NT2/D1 (cell line): ENCODE measurements at regions not wholly inside any gene's neighbourhood (a gene's known extent, or its start where the extent isn't known, plus 50 kb on each side); places are given as distances from the start of the nearest gene placed in this dataset.

Source experiments
- DNase-seq: peaks from one replicate; pipeline ENCODE4 v3.0.0-alpha.2; 2011; ENCODE audit warnings: low read depth, low spot score
- H3K27me3 ChIP-seq: 2 replicates; pipeline ENCODE4 v1.6.0; 2011; ENCODE audit warnings: mild to moderate bottlenecking; ENCODE audit not compliant: insufficient read length, insufficient read depth
- H3K36me3 ChIP-seq: 2 replicates; pipeline ENCODE4 v1.6.1; 2011; ENCODE audit warnings: mild to moderate bottlenecking, low read length, mixed read lengths; ENCODE audit not compliant: insufficient read depth, insufficient read length
- H3K4me1 ChIP-seq: 2 replicates; pipeline ENCODE4 v1.5.1; 2011; ENCODE audit not compliant: insufficient read depth, insufficient read length
- H3K4me3 ChIP-seq: 2 replicates; pipeline ENCODE4 v1.5.1; 2011; ENCODE audit warnings: low read depth; ENCODE audit not compliant: insufficient read length
- H3K9ac ChIP-seq: 2 replicates; pipeline ENCODE4 v1.6.0; 2011; ENCODE audit warnings: low read depth; ENCODE audit not compliant: insufficient read length
- H3K9me3 ChIP-seq: 2 replicates; pipeline ENCODE4 v1.5.1; 2011; ENCODE audit warnings: mild to moderate bottlenecking, low read length; ENCODE audit not compliant: insufficient read depth
- SUZ12 ChIP-seq: IDR thresholded peaks from 2 replicates; pipeline ENCODE4 v1.6.1; 2011; ENCODE audit not compliant: insufficient read length, insufficient read depth; ENCODE audit errors: extremely low read depth
- YY1 ChIP-seq: IDR thresholded peaks from 2 replicates; pipeline ENCODE4 v1.6.1; 2011; ENCODE audit not compliant: insufficient read length, insufficient read depth
- ZNF274 ChIP-seq: IDR thresholded peaks from 2 replicates; pipeline ENCODE4 v1.6.1; 2011; ENCODE audit warnings: mild to moderate bottlenecking, low read depth, low read length

DNA sequence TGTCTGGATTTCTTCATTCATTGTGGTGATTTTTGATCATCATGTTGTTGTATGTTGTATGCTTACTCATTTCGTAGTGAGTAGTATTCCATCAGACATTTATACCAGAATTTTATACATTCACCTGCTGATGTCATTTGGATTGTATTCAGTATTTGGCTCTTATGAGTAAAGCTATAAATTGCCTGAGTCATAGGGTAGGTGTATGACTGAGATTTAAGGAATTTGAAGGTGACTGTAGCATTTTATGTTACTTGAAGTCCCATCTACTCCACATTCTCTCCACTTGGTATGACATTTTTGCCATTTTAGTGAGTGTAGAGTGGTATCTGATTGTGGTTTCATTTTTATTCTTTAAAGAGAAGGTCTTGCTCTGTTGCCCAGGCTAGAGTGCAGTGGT, 548.2 kb downstream of the TBC1D22A start:
- Histone ChIP-seq H3K4me1 (peaks cover 2% of the 10 kb centered on the region), H3K27me3 (no peaks in the 10 kb centered on the region), H3K36me3 (no peaks in the 10 kb centered on the region), H3K9me3 (no peaks in the 10 kb centered on the region), H3K4me3 (no peak overlapping the region), H3K9ac (no peak overlapping the region)
- no peak for DNase-seq
- TF ChIP-seq SUZ12 (no peak), YY1 (no peak), ZNF274 (no peak)

DNA sequence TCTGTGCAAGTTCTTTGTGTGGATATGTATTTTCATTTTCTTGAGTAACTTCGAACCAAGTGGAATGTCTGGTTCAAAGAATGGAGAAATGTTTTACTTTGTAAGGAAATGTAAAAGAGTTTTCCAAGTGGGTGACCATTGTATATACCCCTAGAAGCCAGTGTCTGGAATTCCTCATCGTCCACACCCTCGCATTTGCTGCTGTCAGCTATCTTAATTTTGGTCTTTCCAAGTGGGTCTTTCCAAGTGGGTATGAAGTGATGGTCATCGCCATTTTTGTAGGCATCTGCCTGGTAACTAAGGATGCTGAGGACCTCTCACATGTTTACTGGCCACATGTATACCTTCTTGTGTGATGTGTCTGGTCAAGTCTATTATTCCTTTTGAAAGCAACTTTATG, 547.5 kb downstream of the TBC1D22A start:
- Histone ChIP-seq H3K4me1 (peaks cover 2% of the 10 kb centered on the region), H3K9ac (no peak overlapping the region), H3K4me3 (no peak overlapping the region), H3K36me3 (no peaks in the 10 kb centered on the region), H3K27me3 (no peaks in the 10 kb centered on the region), H3K9me3 (no peaks in the 10 kb centered on the region)
- no peak for DNase-seq
- no peak for TF ChIP-seq YY1
- no peak for TF ChIP-seq SUZ12
- no peak for TF ChIP-seq ZNF274

DNA sequence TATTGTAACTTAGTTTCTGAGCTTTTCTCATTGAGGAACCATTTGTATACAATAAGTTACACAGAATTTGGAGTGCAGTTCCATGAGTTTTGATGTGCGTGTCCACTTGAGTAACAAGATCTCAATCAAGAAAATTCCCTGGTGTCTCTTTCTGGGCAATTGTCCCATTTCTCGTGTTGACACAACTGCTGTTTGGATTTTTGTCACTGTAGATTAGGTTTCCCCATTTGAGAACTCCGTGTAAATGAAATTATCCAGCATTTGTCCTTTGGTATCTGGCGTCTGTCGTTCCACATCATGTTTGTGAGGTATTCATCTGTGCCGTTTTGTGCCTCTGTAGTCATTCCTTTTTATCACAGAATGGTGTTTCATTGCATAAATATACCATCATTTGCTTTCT, 547.0 kb downstream of the TBC1D22A start:
- Histone ChIP-seq H3K9ac (no peak overlapping the region), H3K4me3 (no peak overlapping the region), H3K36me3 (no peaks in the 10 kb centered on the region), H3K27me3 (no peaks in the 10 kb centered on the region), H3K4me1 (peaks cover 2% of the 10 kb centered on the region), H3K9me3 (no peaks in the 10 kb centered on the region)
- TF ChIP-seq ZNF274 (no peak), YY1 (no peak), SUZ12 (no peak)
- no peak for DNase-seq

DNA sequence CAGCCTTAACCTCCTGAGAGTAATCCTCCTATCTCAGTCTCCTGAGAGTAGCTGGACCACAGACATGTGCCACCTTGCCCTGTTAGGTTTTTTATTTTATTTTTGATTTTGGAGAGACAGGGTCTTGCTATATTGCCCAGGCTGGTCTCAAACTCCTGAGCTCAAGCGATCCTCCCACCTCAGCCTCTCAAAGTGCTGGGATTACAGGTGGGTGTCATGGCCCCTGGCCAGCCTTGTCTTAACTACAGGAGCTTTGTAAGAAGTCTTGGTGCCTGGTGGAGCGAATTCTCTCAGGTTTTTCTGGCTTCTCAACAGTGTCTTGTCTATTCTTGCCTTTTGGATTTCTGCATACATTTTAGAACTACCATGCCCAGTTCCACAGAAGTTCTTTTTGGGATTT, 546.4 kb downstream of the TBC1D22A start:
- peaks cover 2% of the 10 kb centered on the region for H3K4me1 ChIP-seq
- H3K36me3 ChIP-seq = no peaks in the 10 kb centered on the region
- no peak overlapping the region for H3K9ac ChIP-seq
- H3K27me3 ChIP-seq = no peaks in the 10 kb centered on the region
- no peak overlapping the region for H3K4me3 ChIP-seq
- TF ChIP-seq YY1 (no peak), ZNF274 (no peak), SUZ12 (no peak)
- no peaks in the 10 kb centered on the region for H3K9me3 ChIP-seq
- no peak for DNase-seq

DNA sequence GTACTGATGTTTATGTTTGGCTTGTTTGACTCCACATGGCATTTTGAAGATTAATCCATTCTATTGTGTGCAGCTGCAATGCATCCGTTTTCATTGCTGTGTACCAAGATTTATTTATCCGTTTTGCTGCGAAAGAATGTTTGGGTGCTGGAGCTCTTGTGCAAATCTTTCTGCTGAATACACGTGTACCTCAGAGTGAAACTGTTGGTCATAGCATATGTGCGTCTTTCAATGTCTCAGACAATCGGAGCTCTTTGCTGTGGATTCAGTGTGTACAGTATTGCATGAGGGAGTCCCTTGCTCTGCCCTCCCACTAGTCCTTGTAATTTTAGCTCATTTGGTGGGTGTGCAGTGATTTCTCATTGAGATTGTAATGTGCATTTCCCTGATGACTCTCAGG, 545.4 kb downstream of the TBC1D22A start:
- Histone ChIP-seq H3K4me3 (no peak overlapping the region), H3K27me3 (no peaks in the 10 kb centered on the region), H3K36me3 (no peaks in the 10 kb centered on the region), H3K9me3 (no peaks in the 10 kb centered on the region), H3K9ac (no peak overlapping the region), H3K4me1 (peaks cover 2% of the 10 kb centered on the region)
- TF ChIP-seq ZNF274 (no peak), YY1 (no peak), SUZ12 (no peak)
- DNase-seq = no peak

GRCh38 chr22:47307326-47307725, 544.9 kb downstream of the TBC1D22A start:
- DNase-seq = no peak
- TF ChIP-seq ZNF274 (no peak), YY1 (no peak), SUZ12 (no peak)
- peaks cover 2% of the 10 kb centered on the region for H3K4me1 ChIP-seq
- H3K9ac ChIP-seq = no peak overlapping the region
- H3K9me3 ChIP-seq = no peaks in the 10 kb centered on the region
- no peak overlapping the region for H3K4me3 ChIP-seq
- no peaks in the 10 kb centered on the region for H3K27me3 ChIP-seq
- H3K36me3 ChIP-seq = no peaks in the 10 kb centered on the region

- no peaks in the 10 kb centered on the region for H3K36me3 ChIP-seq
- no peak overlapping the region for H3K4me3 ChIP-seq
- H3K27me3 ChIP-seq = no peaks in the 10 kb centered on the region
- H3K9ac ChIP-seq = no peak overlapping the region
- TF ChIP-seq ZNF274 = no peak
- no peak for TF ChIP-seq SUZ12
- TF ChIP-seq YY1 = no peak
- DNase-seq = no peak
- H3K9me3 ChIP-seq = no peaks in the 10 kb centered on the region
- H3K4me1 ChIP-seq = peaks cover 2% of the 10 kb centered on the region
These were observed 542.4 kb downstream of the TBC1D22A start for GRCh38 chr22:47304854-47305253.
